ENCODE measurements at regions not wholly inside any gene's neighbourhood (a gene's known extent, or its start where the extent isn't known, plus 50 kb on each side); places are given as distances from the start of the nearest gene placed in this dataset.
"Not testable (repeated sequence)": the region's sequence is repeated elsewhere in the genome, so short reads cannot be mapped to it uniquely, and the experiment has no call there.

- no peak for DNase-seq
Measured at GRCh38 chr6:119929121-119929520, 579.6 kb upstream of the MAN1A1 start.

- not testable (repeated sequence) for DNase-seq
Measured at GRCh38 chr6:119924888-119925287, 575.3 kb upstream of the MAN1A1 start.

GRCh38 chr6:119922814-119923213 is 573.3 kb upstream of the MAN1A1 start:
- DNase-seq, result no peak

- no peak for DNase-seq
Measured at GRCh38 chr6:119921491-119922010, 572.0 kb upstream of the MAN1A1 start.

GRCh38 chr6:119917186-119917585 is 567.6 kb upstream of the MAN1A1 start:
- DNase-seq, result no peak

GRCh38 chr6:119915971-119916370 is 566.4 kb upstream of the MAN1A1 start:
- no peak for DNase-seq

- DNase-seq, result no peak
Measured at GRCh38 chr6:119908157-119908556, 558.6 kb upstream of the MAN1A1 start.

- DNase-seq, result peak; percentile 41
Measured at GRCh38 chr6:119902681-119903080, 553.1 kb upstream of the MAN1A1 start.

- DNase-seq, result no peak
Measured at GRCh38 chr6:119896806-119897205, 547.2 kb upstream of the MAN1A1 start.

- DNase-seq, result no peak
Measured at GRCh38 chr6:119895626-119896025, 546.1 kb upstream of the MAN1A1 start.

GRCh38 chr6:119894811-119895210 is 545.2 kb upstream of the MAN1A1 start:
- DNase-seq, result no peak

- DNase-seq, result peak; percentile 56
Measured at GRCh38 chr6:119891644-119892043, 542.1 kb upstream of the MAN1A1 start.

- no peak for DNase-seq
Measured at GRCh38 chr6:119891206-119891605, 541.6 kb upstream of the MAN1A1 start.

- no peak for DNase-seq
Measured at GRCh38 chr6:119890470-119890869, 540.9 kb upstream of the MAN1A1 start.

GRCh38 chr6:119887666-119888065 is 538.1 kb upstream of the MAN1A1 start:
- DNase-seq, result no peak

- DNase-seq, result no peak
Measured at GRCh38 chr6:119881416-119881815, 531.9 kb upstream of the MAN1A1 start.

GRCh38 chr6:119880840-119881239 is 531.3 kb upstream of the MAN1A1 start:
- no peak for DNase-seq

- DNase-seq, result no peak
Measured at GRCh38 chr6:119879731-119880130, 530.2 kb upstream of the MAN1A1 start.

- DNase-seq, result no peak
Measured at GRCh38 chr6:119874381-119874780, 524.8 kb upstream of the MAN1A1 start.

GRCh38 chr6:119873107-119873506 is 523.5 kb upstream of the MAN1A1 start:
- DNase-seq, result no peak

GRCh38 chr6:119871520-119871919 is 522.0 kb upstream of the MAN1A1 start:
- no peak for DNase-seq

- DNase-seq, result no peak
Measured at GRCh38 chr6:119865466-119866350, 516.1 kb upstream of the MAN1A1 start.

- DNase-seq, result no peak
Measured at GRCh38 chr6:119862719-119863118, 513.2 kb upstream of the MAN1A1 start.

- DNase-seq, result no peak
Measured at GRCh38 chr6:119858901-119859300, 509.3 kb upstream of the MAN1A1 start.

GRCh38 chr6:119856136-119856535 is 506.6 kb upstream of the MAN1A1 start:
- DNase-seq, result peak; percentile 23

Measured in inflammatory macrophage treated with lipopolysaccharide for 4 hours (primary cell).